HG02943 (cell line): ENCODE measurements at regions not wholly inside any gene's neighbourhood (a gene's known extent, or its start where the extent isn't known, plus 50 kb on each side); places are given as distances from the start of the nearest gene placed in this dataset.
"Not testable (repeated sequence)": the region's sequence is repeated elsewhere in the genome, so short reads cannot be mapped to it uniquely, and the experiment has no call there.

Experiments used
- ATAC-seq: cut with Tn5 transposase; IDR thresholded peaks from one replicate; pipeline ENCODE4 v1.9.1; 2021; ENCODE audit warnings: mild to moderate bottlenecking, low read depth, moderate library complexity; ENCODE audit not compliant: unreplicated experiment

GRCh38 chr5:130651440-130651839 is 513.6 kb downstream of the HINT1 start:
- no peak for ATAC-seq

GRCh38 chr5:130643321-130643720 is 521.7 kb downstream of the HINT1 start:
- ATAC-seq: no peak

GRCh38 chr5:130642461-130642860 is 522.6 kb downstream of the HINT1 start:
- no peak for ATAC-seq

GRCh38 chr5:130627145-130627544 is 537.9 kb downstream of the HINT1 start:
- no peak for ATAC-seq

- no peak for ATAC-seq
These were observed 540.3 kb downstream of the HINT1 start for GRCh38 chr5:130624805-130625204.

DNA sequence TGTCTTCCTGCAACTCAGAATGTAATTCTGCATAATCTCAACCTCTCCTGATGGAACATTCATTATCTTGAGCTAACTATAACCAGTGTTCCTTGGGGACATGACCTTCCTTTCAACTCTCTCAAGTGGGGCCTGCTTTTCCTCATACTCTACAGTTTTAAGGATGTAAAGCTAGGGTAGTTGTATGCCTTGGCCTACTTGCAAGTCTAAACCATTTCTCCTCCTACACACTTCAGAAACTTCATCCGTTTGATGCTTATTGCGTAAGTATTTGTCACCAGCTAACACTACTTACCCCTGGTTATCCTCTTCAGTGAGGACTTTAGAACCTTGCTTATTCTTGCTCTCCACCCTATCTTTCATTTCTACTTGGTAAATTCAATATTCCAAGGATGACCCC is 548.9 kb downstream of the HINT1 start:
- ATAC-seq: no peak

DNA sequence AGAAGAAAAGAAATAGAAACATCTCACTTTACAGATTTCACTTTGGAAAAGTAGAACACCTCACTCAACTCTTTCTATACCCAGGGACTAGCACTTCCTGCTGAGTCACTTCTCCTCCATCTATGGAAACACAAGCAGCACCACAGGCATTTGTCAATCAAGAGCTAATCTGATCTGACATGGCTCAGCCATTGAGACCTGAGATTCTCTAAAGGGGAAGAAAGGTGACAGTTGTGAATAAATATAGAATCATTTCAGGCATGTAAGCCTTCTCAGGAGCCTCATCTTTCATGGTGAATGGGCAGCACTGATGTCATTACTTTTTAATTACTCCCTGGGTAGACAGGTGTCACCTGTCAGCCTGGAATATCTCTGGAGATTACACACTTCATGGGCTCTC is 559.8 kb downstream of the HINT1 start:
- no peak for ATAC-seq

DNA sequence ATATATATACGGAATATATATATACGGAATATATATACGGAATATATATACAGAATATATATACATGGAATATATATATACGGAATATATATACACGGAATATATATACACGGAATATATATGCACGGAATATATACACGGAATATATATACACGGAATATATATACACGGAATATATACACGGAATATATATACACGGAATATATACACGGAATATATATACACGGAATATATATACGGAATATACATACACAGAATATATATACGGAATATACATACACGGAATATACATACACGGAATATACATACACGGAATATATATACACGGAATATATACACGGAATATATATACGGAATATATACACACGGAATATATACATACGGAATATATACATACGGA is 568.4 kb downstream of the HINT1 start:
- not testable (repeated sequence) for ATAC-seq

- ATAC-seq: no peak
These were observed 584.8 kb downstream of the HINT1 start for GRCh38 chr5:130580264-130580663.

- no peak for ATAC-seq
These were observed 586.7 kb downstream of the HINT1 start for GRCh38 chr5:130578354-130578753.

DNA sequence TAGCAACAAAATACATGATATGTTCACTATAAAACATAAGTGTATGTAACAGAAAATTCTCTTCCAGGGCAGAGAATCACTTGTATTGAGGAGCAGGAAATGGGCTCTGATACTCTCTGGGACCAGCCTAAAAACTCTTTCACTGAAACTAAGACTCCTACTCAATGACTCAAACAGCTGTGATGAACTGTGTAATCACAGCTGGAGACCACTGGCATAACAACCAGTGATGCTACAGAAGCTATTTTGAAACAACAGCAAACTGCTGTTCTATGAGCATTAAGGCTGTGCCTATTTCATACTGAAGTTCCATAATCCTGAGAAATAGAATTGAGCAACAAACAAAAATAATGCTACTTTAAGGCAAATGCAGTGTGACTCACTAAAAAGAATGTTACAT is 594.0 kb downstream of the HINT1 start:
- ATAC-seq: no peak

DNA sequence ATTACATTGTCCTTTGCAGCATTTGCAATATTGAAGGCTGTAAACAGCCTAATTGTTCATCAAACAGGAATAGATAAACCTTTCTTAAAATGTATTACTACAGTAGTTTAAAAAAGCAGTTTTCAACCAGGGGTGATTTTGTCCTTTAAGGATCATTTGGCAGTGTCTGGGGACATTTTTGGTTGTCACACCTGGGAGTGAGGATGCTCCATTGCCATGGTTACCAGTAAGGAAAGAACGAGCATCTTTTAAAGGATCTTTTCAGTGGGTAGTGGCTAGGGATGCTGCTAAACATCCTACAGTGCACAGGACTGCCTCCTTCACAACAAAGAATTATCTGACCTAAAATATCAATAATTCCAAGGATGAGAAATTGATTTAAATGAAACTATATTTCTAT is 596.3 kb downstream of the HINT1 start:
- ATAC-seq: no peak

- ATAC-seq: no peak
These were observed 609.6 kb downstream of the HINT1 start for GRCh38 chr5:130555429-130555828.

DNA sequence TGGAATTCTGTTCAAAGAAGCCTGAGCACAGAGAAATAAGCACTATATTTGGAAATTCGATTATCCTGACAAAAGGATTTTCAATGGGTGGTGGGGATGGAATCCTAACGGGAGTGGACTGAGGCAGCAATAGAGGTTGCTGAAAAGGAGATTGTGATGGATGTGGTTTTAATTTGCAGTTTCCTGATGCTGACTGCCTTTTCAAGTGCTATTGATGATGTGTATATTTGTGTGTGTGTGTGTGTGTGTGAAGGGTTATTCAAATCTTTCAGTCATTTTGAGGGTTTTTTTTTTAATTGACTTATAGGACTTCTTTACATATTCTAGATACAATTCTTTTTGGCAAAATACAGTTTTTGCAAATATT is 614.5 kb downstream of the HINT1 start:
- no peak for ATAC-seq

DNA sequence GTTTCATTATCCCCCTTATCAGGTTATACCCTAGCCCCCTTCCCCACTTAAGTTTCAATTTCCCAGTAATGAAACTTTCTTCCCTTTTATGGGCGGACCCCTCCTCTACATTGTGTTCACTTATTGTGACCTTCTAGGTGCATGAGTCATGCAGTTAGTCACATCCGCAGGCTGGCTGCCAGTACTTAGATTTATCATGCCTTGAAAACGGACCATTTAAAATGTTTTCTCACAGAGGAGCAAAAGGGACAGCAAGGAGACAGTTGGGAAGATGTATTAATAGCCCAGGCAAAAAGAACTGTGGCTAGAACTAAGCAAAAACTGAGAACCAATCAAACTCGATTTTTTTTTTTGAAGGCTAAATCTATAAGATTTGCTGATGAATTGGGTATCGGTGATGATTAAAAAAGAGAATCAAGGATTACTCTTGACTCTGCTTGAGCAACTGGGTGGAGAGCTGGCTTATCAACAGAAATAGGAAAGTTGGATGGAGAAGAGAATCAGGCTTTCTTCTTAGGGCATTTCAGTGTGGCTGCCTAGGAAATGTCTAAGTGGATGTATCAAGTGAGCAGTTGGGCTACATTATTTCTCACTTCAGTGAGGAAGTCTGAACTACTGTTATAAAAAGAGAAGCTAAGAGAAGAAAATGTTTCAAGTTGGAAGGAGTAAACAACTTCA is 615.0 kb downstream of the HINT1 start:
- no peak for ATAC-seq

DNA sequence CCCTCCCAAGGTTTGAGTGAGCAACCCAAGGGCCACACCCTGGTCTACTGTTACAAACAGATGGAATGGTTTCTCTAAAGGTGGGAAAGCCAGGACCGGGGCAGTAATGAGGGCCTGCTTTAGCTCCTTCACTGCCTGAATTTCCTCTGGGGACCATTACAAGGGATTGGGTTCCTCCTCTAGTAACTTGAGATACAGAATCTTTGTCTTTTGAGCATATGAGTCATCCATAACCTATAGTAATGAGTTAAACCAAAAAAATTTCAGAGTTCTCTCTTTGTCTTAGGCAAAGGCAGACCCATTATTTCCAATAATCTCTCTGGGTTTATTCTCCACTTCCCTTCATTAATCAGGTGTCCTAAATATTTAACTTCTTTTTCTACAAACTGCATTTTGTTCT is 618.8 kb downstream of the HINT1 start:
- ATAC-seq: no peak

GRCh38 chr5:130545291-130545690 is 619.8 kb downstream of the HINT1 start:
- no peak for ATAC-seq

DNA sequence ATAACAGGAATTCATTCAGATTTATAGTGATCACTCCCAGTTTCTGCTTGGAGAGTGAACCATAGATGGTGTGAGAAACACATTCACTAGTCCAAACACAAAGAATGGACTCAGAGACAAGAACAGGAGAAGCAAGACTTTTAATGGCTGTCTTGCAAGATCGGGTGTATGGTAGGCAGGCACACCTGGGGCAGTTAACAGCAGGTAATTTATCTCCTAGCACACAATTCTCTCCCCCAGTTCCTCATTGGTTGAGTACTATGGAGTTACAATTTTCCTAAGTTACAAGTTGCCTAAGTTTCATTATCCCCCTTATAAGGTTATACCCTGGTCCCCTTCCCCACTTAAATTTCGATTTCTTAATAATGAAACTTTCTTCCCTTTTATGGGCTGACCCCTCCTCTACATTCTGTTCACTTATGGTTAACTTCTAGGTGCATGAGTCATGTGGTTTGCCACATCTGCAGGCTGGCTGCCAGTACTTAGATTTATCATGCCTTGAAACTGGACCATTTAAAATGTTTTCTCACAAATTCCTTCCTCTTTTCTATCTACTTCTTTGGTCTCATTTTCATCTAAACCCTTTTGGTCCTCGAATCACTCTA is 623.3 kb downstream of the HINT1 start:
- no peak for ATAC-seq

DNA sequence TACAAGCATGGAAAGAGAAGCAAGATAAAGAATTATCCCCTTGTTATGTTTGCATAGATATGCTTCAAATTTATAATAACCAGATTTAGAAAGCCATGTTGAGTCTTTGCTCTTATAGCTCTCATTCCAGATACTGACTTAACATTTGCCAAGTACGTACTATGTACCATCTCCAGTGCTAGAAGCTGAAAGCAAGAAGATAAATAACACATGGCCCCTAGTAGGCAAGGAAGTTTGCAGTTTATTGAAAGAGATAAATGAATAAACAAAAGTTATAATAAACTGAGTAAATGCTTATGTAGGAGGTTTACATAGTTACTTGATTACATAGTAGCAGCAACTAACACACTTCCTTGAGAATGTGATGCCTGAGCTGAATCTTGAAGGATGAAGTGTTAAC is 628.4 kb downstream of the HINT1 start:
- ATAC-seq: no peak

DNA sequence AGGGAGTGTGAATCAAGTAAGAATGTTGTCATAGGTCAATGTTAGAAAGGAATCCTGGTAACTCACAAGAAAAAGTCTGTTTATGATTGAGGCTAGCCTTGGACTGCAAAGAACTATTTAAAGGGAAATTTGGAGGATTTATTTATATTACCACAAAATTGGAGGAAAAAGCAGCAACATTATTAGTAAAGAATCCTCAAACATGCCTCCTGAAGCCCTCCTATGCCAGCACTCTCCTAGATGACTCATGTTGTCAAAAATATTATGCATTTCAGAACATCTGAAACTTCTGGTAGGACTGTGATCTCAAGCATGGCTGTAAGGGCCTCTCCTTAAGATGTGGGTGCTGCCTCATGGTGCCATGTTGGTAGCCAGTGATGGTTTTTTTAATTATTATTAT is 628.5 kb downstream of the CHSY3 start:
- no peak for ATAC-seq

GRCh38 chr5:130529511-130530485 is 625.5 kb downstream of the CHSY3 start:
- no peak for ATAC-seq
